ENCODE measurements at regions not wholly inside any gene's neighbourhood (a gene's known extent, or its start where the extent isn't known, plus 50 kb on each side); places are given as distances from the start of the nearest gene placed in this dataset.
A peak's percentile ranks its signal among the peaks of the same experiment; 100 is the strongest.
"Not testable (repeated sequence)": the region's sequence is repeated elsewhere in the genome, so short reads cannot be mapped to it uniquely, and the experiment has no call there.

DNA sequence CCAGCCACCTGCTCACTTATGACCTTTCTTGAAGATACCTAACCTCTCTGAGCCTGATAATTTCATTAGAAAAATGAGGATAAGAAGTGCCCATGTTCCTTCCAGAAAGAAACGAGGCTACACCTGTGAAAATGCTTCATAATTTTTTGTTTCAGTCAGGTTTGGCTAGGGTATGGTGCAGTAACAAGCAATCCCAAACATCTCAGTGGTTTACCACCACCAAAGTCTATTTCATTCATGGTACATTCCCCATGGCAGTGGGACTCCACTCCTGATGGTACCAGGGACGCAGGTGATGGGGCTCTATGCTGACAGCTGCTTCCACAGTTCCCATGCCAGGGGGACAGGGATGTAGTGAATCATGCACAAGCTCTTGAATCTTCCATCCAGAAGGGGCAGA, 147.6 kb upstream of the CES5A start:
- DNase-seq (ENCODE audit: low read depth in 1 of 2, low spot score in 1 of 2), result no peak

DNA sequence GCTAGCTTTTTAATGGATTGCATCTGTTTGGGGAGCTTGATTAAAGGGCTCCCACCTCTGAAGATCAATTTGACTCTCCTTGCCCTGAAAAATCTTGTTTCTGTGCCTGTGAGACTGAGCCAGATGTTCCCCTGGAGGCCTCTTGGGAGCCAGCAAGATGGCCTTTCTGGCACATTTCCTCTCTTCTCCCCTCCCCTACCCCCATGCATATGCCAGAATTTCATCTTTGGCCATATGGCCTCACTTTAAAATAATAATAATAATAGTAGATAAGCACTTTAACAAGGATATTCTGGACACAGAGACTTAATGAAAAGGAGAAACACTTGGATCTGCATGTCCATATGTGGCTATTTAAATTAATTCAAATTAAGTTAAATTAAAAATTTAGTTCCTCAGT, 144.1 kb upstream of the CES5A start:
- DNase-seq (ENCODE audit: low read depth in 1 of 2, low spot score in 1 of 2), result no peak

DNA sequence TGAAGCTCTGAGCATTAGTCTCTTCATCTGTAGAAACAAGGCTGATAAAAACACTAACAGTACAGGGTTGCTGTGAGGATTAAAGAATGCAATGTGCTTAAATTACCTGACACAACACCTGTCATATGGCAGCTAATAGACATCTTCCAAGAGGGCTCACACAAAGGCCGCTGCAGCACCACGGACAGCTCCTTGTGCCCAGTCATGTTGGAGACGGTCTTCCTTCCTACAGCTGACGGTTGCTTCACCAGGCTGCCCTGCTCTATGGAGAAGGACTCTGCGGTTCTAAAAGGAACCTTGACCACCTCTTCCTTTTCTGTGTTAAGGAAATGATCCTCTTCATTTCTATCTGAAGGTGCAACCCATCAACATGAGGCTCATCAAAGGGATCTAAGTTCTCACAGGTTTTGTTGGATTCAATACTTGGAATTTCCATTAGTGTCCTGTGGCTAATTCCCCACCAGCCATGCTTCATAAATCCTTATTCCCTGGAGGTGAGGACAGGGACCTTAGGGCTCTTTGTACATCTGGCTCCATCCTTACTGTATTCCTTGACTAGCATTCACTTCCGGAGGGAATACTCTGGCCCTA, 138.9 kb upstream of the CES5A start:
- DNase-seq (ENCODE audit: low read depth in 1 of 2, low spot score in 1 of 2), result peak in 1 of 2 donors; percentile 6

DNA sequence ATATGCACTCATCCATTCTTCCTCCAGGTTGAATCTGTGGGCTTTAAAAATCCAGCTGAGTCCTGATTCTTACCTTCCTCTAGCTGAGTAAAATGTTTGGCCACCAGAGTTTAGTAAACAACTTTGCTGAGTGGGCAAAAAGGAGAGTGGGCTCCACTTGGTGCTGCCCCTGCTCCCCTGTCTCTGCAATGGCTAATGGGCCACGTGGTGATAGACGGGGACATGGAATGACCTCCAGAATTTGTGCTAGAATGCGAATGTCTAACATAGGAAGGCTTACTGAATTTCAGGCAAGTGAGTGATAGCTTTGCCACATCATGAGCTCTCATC, 137.3 kb upstream of the CES5A start:
- DNase-seq (ENCODE audit: low read depth in 1 of 2, low spot score in 1 of 2), result no peak

DNA sequence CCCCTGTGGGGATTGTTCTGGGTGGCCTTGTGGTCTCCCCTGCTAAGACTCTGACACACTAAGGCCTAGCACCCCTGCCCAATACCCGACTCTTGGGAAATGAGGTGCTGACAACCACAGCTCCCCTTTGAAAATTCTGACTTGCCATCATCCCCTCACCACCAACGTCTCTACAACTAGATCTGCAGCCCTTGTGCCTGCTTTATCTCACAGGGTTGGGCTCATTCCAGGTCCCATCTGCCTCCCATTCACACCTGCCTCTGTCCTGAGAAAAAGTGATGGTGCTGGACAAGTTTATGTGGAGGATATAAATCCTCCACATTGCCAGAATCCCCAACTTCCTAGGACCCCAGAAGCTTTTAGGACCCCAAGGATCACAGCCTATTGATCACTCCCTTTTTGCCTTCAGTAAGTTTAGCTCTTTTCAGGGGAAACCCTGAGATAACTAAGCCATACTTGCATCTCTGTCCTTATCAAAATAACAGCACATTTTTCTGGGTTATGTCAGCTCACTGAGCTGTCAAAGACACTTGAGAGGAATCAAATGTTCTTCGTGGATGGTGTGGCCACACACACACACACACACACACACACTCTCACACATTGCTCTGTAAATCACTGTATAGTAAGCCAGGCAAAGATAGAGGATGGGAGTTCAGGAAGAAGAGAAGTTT, 136.8 kb upstream of the CES5A start:
- no peak for DNase-seq (ENCODE audit: low read depth in 1 of 2, low spot score in 1 of 2)

DNA sequence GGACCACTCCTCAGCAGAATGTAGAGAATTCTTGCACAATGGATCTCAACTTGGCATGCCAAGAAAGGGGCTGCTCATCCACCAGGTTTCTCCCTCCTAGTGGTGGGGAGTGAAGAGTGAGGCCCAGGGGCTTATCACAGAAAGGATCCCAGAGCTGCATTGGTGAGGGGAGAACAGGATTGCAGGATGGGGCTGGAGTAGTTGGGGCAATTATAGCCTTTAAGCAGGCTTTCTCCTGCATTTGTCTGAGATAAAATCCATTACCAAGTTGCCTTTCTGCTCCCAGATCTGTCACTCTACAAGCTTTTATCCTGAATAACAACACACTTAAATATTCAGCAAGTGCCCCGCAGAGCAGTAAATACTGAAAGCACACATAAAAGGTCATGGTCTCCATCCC, 130.8 kb upstream of the CES5A start:
- no peak for DNase-seq (ENCODE audit: low read depth in 1 of 2, low spot score in 1 of 2)

DNA sequence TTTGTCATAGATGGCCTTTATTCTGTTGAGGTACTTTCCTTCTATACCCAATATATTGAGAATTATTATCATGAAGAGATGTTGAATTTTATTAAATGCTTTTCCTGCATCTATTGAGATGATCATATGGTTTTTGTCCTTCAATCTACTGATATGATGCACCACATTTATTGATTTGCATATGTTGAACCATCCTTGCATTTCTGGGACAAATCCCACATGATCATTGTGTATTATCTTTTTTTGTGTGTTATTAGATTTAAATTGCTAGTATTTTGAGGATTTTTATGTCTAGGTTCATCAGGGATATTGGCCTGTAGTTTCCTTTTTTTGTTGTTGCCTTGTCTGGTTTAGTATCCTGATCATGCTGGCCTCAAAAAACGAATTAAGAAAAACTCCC, 124.5 kb upstream of the CES5A start:
- no peak for DNase-seq (ENCODE audit: low read depth in 1 of 2, low spot score in 1 of 2)

DNA sequence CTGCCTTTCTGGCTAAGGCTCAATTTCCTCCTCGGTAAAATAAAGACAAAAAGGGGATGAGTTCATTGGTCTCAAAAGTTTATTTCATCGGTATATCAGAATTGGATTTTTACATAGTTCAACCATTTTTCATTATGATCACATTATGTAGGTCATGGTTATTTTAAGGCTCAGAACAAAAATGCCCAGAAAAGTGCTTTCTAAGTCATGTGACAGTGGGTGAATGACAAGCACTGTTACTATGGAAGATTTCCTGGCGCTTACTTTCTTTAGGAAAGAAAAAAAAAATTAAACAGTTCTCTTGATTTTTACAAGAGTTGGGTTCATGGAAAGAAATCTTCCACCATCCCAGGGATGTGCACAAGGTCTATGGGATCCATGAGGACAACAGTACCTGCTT, 117.9 kb upstream of the CES5A start:
- no peak for DNase-seq (ENCODE audit: low read depth in 1 of 2, low spot score in 1 of 2)

DNA sequence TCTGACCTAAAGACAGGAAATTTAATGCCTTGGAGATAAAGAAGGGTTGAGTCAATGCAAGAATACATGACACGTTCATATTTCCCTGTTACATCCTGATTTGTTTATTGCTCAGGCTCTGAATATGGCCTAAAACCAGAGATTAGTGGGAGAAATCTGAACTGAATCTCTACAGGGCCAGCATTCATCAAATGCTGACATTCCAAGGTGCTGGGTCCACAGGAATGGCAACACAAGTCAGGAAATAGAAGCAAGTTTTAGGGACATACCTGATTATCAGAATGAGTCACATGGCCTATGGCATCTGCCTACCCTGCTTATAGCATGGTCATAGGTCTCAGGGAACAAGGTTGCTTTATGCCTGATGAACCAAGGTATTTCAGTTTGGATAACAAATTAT, 117.4 kb upstream of the CES5A start:
- no peak for DNase-seq (ENCODE audit: low read depth in 1 of 2, low spot score in 1 of 2)

DNA sequence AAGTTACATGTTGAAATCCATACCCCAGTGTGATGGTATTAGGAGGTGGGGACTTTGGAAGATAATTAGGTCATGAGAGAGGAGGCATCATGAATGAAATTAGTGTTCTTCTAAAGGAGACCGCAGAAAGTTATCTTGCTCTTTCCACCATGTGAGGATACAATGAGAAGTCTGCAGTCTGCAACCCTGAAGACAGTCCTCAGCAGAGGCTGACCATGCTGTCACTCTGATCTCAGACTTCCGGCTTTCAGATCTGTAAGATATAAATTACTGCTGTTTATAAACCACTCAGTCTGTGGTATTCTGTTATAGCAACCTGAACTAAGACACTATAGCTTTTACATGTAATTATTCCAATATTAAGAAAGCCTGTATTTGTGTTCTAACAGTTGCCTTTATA, 116.7 kb upstream of the CES5A start:
- DNase-seq (ENCODE audit: low read depth in 1 of 2, low spot score in 1 of 2), result no peak

DNA sequence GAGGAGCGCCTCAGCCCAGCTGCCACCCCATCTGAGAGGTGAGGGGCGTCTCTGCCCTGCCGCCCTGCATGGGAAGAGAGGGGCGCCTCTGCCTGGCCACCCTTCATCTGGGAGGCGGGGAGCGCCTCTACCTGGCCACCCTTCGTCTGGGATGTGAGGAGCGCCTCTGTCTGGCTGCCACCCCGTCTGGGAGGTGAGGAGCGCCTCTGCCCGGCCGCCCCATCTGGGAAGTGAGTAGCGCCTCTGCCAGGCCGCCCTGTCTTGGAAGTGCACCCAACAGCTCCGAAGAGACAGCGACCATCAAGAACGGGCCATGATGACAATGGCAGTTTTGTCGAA, 114.4 kb upstream of the CES5A start:
- no peak for DNase-seq (ENCODE audit: low read depth in 1 of 2, low spot score in 1 of 2)

DNA sequence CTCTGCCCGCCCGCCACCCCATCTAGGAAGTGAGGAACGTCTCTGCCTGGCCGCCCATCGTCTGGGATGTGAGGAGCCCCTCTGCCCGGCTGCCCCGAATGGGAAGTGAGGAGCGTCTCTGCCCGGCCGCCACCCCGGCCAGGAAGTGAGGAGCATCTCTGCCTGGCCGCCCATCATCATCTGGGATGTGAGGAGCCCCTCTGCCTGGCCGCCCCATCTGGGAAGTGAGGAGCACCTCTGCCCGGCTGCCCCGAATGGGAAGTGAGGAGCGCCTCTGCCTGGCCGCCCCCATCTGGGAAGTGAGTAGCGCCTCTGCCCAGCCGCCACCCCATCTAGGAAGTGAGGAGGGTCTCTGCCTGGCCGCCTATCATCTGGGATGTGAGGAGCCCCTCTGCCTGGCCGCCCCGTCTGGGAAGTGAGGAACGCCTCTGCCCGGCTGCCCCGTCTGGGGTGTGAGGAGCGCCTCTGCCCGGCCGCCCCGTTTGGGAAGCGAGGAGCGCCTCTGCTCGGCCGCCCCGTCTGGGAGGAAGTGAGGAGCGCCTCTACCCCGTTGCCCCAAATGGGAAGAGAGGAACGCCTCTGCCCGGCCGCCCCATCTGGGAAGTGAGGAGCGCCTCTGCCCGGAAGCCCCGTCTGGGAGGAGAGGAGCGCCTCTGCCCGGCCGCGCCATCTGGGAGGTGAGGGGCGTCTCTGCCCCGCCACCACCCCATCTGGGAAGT, 113.8 kb upstream of the CES5A start:
- not testable (repeated sequence) for DNase-seq (ENCODE audit: low read depth in 1 of 2, low spot score in 1 of 2)

DNA sequence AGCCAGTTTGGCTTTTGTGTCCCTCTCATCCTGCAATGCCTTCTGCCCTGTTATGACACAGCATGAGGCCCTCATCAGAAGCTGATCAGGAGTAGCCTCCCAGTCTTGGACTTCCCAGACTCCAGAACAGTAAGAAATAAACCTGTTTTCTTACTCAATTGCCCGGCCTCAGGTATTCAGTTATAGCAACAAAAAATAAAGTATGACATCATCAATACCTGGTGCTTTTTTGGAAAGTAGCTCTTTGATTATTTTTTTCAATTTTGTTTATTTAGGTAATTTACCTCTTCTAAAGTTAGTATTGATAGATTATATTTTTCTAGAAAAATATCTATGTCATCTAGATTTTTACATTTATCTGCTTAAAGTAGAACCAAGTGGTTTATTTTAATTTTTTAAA, 112.8 kb upstream of the CES5A start:
- no peak for DNase-seq (ENCODE audit: low read depth in 1 of 2, low spot score in 1 of 2)

DNA sequence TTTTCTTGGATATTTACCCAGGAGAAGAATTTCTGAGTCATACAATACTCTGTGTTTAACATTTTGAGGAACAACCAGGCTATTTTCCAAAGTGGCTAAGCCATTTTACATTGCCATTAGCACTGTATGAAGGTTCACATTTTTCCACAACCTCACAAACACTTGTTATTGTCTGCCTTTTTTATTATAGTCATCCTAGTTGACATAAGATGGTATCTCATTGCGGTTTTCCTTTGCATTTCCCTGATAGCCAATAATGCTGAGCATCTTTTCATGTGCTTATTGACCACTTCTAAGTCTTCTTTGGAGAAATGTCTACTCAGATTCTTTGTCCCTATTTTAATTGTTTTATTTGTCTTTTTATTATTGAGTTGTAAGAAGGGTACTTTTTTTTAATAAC, 107.4 kb upstream of the CES5A start:
- no peak for DNase-seq (ENCODE audit: low read depth in 1 of 2, low spot score in 1 of 2)

DNA sequence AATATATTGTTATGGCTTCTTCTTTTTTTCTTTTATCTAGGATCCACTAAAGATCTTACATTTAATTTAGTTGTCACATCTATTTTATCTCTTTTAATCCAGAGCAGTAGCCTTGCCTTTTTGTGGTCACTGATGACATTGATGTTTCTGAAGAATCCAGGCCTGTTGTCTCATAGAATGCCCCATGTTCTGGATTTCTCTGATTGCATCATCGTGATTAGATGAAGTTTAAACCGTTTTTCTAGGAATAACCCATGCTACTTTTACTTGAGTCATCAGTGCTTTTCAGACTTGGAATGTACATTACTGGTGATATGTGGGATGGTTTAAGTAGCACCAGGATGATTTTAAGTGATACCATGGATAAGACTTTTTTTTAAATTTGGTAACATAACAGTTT, 106.4 kb upstream of the CES5A start:
- DNase-seq (ENCODE audit: low read depth in 1 of 2, low spot score in 1 of 2), result no peak

DNA sequence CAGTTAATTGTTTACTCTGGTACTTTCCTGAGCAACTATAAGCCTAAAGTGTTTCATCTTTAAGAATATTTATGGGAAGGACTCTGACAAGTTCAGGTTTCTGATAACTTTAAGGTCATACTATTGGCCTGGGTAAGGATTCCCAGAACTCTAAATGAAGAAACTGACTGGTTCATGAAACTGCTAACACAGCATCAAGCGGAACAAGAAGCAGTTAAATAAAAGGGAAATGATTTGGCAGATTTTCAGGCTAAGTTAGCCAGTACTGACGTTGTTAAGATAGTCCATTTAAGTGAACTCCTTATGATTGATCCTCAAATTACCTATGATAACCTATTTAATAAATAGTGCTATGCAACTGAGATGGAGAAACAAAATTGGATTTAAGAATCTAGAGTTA, 101.6 kb upstream of the CES5A start:
- no peak for DNase-seq (ENCODE audit: low read depth in 1 of 2, low spot score in 1 of 2)

DNA sequence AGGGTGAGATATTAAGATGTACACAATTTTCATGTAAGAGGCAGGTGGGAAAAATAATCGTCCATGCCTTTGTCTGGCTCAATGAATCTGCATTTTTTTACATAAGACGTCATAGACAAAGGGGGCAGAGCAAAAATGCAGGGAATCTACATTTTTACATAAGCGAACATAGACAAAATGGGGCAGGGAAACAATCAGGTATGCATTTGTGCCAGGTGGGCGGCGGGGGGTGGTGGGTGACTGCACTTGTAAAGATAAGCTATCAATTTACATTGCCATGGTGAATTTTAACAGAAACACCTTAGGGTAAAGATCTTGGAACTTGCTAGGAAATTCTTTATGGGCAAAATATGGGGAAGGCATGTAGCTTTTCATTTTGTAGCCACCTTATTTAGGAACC, 96.3 kb upstream of the CES5A start:
- DNase-seq (ENCODE audit: low read depth in 1 of 2, low spot score in 1 of 2), result no peak

DNA sequence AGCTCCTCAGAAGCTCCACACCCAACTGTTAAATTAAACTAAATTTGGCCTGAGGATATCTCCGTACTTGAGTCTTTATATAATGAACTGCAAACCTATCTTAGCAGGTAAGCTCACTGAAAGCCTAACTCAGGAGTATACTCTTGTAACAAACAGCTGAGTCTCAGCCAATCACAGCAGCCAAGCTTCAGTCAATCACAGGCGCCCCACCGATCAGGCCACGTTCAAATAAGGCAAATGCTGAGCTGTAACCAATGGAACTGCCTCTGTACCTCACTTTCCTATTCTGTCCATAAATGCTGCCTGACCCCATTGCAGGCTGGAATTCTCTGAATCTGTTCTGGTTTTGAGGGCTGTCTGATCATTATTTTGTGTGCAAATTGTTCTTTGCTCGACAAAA, 93.0 kb upstream of the CES5A start:
- DNase-seq (ENCODE audit: low read depth in 1 of 2, low spot score in 1 of 2), result no peak

DNA sequence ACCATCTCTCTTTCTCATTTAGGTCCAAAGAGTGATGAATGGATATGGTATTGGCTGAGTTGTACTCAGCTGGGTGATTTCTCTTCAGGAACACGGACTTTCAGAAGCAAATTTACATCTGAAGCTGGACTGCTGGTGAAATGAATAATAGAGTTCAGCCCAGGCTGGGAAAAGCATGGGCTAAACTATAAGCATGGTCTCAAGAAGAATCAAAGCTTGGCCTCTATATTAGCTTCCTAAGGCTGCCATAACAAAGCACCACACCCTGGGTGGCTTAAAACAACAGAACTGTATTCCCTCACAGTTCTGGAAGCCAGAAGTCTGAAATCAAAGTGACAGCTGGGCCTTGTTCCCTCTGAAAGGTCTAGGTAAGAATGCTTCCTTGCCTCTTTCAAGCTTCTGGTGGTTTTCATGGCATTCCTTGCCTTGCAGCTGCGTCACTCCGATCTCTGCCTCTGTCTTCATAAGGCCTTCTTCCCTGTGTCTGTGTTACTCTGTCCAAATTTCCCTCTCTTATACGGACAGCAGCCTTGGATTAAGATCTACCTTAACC, 89.8 kb upstream of the CES5A start:
- no peak for DNase-seq (ENCODE audit: low read depth in 1 of 2, low spot score in 1 of 2)

DNA sequence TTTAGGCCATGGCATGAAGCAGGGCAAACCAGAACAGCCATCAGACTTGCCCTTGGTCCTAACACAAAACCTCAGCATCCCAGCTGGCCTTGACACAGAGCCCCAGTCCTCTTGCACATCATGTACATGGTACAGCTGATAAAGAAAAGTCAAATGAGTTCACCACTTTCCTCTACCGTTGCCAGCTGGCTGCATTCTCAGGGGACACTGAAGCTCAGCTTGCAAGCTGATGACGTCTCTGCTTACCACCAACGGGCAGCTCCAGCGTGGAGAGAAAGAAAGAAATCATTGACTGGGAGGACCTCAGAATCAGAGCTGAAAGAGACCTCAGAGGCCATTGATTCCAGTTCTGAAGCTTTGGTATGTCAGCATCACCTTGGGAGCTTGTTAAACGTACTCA, 80.7 kb upstream of the CES5A start:
- no peak for DNase-seq (ENCODE audit: low read depth in 1 of 2, low spot score in 1 of 2)

DNA sequence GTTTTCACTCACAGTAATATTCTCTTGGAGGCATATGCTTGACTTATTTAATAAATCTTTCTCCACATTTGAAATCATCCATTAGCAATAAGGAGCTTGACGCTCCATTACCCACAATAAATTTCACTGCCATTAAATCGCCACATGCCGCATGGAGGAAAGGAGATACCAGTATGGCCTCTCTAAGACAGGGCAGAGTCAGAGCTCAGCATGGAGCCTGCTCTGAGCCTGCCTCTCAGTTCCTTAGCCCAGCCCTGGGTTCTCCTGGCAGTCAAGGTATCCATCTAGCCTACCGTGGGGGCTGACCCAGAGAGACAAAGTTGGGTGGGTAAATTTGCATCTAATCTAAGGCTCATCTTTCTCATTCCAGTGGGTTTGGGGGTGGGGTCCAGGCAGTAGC, 80.3 kb upstream of the CES5A start:
- DNase-seq (ENCODE audit: low read depth in 1 of 2, low spot score in 1 of 2), result no peak

DNA sequence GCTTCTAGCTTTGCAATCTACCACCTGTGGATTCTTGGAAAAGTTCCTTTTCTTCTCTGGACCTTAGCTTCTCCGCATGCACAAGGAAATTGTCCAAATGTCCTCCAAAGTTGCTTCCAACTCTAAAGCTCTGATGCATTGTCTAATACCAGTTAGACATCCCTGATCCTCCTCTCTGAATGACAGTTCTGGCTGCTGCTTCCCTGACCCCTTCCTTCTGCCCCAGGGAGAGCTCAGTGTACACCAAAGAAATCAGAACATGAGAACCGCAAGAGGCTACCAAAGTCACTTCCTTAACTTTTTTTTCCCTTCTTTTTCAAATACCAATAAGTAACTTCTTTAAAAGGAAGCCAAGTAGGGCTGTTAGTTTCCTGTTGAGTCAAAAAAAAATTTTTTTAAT, 79.7 kb upstream of the CES5A start:
- DNase-seq (ENCODE audit: low read depth in 1 of 2, low spot score in 1 of 2), result no peak

DNA sequence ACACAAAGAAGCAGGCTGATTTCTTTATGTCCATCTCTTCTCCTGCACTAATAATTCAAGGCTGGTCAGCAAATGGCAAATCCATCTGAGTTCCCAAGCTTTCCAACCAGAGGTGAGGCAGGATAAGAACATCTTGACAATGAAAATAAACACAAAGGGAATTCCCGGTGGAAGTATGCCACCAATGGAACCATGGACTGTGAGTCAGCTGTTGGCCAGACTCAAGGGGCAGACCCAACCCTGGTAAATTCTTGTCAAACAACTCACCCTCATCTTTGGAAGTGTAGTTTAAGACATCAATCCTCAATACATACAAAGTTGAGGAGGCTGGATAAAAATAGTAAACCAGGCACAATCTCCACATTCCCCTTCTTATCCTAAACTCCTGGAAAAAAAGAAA, 74.3 kb upstream of the CES5A start:
- DNase-seq (ENCODE audit: low read depth in 1 of 2, low spot score in 1 of 2), result no peak

Measured in stimulated activated CD4-positive, alpha-beta T cell treated with anti-CD3 and anti-CD28 coated beads, Interleukin-15, amount 100 ng/mL, for 1 hour (primary cell).